Neural cell (in vitro differentiated cells): ENCODE measurements at regions not wholly inside any gene's neighbourhood (a gene's known extent, or its start where the extent isn't known, plus 50 kb on each side); places are given as distances from the start of the nearest gene placed in this dataset.

Experiments used
- CTCF ChIP-seq: fragments of 450-650 bp; IDR thresholded peaks from 2 replicates; pipeline ENCODE4 v1.5.1; 2014; ENCODE audit warnings: antibody characterized with exemption, mild to moderate bottlenecking, moderate library complexity; ENCODE audit not compliant: poor library complexity, severe bottlenecking
- EP300 ChIP-seq: fragments of 450-650 bp; conservative IDR thresholded peaks from 2 replicates; pipeline ENCODE4 v1.6.1; 2014; ENCODE audit warnings: antibody characterized with exemption, mild to moderate bottlenecking, moderate library complexity; ENCODE audit not compliant: poor library complexity, severe bottlenecking
- MXI1 ChIP-seq: fragments of 450-650 bp; conservative IDR thresholded peaks from 2 replicates; pipeline ENCODE4 v1.6.1; 2014; ENCODE audit warnings: antibody characterized with exemption, mild to moderate bottlenecking; ENCODE audit not compliant: poor library complexity, severe bottlenecking
- POLR2AphosphoS5 ChIP-seq: IDR thresholded peaks from 2 replicates; pipeline ENCODE4 v1.6.1; 2012
- SMC3 ChIP-seq: fragments of 450-650 bp; conservative IDR thresholded peaks from 2 replicates; pipeline ENCODE4 v1.6.1; 2014; ENCODE audit warnings: antibody characterized with exemption, mild to moderate bottlenecking, moderate library complexity; ENCODE audit not compliant: poor library complexity
- TAF1 ChIP-seq: IDR thresholded peaks from 2 replicates; pipeline ENCODE4 v1.6.1; 2012; ENCODE audit warnings: low read depth

DNA sequence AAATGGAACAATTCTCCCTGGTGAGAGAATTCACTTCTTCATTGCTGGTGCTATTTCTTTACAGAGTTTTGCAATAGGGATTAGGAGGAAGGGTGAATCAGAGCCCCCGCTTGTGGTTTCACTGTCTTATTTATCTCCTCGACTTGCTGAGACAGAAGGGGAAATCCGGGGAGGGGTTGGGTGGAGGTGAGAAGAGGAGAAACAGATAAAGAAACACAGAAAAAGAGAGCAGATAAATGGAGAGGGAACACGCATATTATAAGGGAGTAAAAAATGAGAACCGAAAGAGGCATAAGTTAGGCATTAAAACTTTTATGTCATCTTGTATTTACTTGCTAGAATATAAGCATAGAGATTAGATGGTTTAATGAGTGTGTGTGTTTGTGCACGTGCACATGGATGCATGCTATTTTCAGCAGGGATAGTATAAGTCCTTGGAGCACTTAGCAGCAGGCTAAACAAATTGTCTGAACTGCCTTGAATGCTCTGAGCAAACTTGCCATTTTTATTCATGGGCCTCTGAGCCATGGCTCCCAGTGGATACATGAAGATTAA lies 105.0 kb downstream of the OLIG3 start:
- TF ChIP-seq SMC3 (no peak), CTCF (no peak), POLR2AphosphoS5 (no peak), TAF1 (no peak), EP300 (no peak), MXI1 (no peak)
